GM13976 (cell line): ENCODE measurements at regions not wholly inside any gene's neighbourhood (a gene's known extent, or its start where the extent isn't known, plus 50 kb on each side); places are given as distances from the start of the nearest gene placed in this dataset.

Source experiments
- DNase-seq: peaks from one replicate; pipeline ENCODE4 v3.0.0; 2012; ENCODE audit warnings: low spot score
- in situ Hi-C: fragments of 300-500 bp; cut with MboI; formaldehyde crosslinking; loops from one replicate; pipeline ENCODE4 v1.12.0; 2022; ENCODE audit warnings: low sequenced_read_pairs, mixed read lengths, inconsistent platforms; ENCODE audit not compliant: unreplicated experiment
- TF ChIP-seq, protein P1 (sequence below): IDR thresholded peaks from 2 replicates; pipeline ENCODE4 v1.5.1; 2012; ENCODE audit warnings: borderline replicate concordance, mild to moderate bottlenecking; ENCODE audit not compliant: insufficient read depth; ENCODE audit errors: extremely low read depth, missing control alignments, control extremely low read depth

DNA sequence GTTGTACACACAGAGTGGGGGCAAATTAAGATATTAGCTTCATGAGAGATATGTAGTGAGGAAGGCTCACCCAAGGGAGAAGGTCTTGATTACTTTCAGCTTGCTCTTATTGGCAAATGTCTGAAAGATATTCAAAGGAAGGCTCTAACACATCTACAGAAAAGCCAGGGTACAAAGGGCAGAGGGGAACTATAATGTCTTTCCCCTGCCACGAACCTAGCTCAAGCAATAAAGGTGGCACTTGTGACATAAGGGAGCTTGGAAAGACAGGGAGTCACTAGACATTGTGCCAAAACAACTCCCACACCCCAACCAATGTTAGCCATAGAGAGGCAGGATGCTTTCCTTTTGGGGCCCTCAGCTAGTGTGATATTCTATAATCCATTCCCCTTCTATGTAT is 52.2 kb upstream of the SOX9 start:
- no peak for DNase-seq
- TF ChIP-seq, protein P1, sequence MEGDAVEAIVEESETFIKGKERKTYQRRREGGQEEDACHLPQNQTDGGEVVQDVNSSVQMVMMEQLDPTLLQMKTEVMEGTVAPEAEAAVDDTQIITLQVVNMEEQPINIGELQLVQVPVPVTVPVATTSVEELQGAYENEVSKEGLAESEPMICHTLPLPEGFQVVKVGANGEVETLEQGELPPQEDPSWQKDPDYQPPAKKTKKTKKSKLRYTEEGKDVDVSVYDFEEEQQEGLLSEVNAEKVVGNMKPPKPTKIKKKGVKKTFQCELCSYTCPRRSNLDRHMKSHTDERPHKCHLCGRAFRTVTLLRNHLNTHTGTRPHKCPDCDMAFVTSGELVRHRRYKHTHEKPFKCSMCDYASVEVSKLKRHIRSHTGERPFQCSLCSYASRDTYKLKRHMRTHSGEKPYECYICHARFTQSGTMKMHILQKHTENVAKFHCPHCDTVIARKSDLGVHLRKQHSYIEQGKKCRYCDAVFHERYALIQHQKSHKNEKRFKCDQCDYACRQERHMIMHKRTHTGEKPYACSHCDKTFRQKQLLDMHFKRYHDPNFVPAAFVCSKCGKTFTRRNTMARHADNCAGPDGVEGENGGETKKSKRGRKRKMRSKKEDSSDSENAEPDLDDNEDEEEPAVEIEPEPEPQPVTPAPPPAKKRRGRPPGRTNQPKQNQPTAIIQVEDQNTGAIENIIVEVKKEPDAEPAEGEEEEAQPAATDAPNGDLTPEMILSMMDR, result no peak
- in situ Hi-C loops, result no loop called here

DNA sequence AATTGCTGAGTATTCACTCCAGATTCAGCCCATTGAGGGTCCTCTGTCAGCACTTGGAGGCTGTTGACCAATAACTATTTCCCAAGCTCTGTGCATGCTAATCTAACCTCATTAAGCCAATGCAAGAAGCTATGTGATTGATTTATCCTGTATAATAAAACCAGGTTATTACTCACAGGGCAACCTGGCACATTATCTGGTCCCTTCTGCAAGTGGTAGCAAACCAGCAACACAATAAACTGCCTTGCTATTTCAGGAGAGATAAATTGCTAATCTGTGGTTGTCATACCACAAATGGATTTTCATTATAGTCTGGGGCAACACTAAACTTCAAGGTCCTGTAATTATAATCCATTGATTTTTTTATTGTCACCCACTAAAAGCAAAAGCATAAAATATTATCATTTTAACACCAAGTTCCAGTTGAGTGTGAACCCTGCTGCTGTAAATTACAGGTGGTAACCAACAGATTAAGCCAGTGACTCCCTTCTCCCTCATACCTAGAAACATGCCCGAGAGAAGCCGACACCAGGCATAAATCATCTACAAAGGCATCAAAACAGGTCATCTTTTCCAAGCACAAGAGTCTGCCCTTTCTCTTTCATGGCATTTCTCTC is 51.1 kb upstream of the SOX9 start:
- in situ Hi-C loops, result no loop called here
- TF ChIP-seq, protein P1, result no peak
- DNase-seq, result no peak
